Left forelimb (tissue), 1 donor: ENCODE measurements at regions not wholly inside any gene's neighbourhood (a gene's known extent, or its start where the extent isn't known, plus 50 kb on each side); places are given as distances from the start of the nearest gene placed in this dataset.

ENCODE experiments used
- DNase-seq: peaks from one replicate; pipeline ENCODE4 v3.0.0-alpha.2; 2018; ENCODE audit warnings: low spot score

DNA sequence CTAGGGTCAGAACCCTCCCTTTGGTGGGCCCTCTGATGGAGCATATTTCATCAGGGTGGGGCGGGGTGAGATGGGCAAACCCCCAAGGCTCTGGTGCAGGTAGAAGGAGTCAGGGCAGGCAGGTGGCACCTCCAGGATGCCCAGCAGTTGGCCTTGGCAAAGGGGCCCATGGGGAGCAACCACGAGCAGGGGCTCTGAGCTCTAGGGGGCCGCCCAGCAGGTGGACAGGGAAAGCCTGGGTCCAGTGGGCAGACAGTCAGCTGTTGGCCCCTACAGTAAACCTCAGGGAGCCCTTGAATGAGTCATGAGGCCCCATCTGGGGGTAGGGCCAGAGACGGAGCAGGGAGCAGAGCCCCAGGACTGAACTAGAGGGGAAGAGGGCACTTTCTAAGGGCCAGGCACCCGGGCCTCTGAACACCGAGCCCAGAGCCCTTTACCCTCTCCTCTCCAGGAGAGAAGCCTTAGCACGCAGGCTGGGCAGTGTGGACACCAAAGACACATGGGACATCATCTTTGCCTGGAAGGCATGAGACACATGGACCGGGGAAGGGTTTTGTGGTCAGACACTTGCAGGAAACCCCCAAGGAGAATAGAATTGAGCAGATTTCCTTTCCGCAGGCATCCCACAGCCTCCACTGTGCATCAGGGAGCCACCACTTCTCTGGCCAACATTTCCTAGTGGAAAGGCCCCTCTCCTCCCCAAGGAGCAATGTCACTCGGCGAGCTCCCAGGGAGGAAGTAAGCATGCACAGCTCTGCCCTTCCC is 257.3 kb downstream of the GLI2 start:
- peak; percentile 55 for DNase-seq

DNA sequence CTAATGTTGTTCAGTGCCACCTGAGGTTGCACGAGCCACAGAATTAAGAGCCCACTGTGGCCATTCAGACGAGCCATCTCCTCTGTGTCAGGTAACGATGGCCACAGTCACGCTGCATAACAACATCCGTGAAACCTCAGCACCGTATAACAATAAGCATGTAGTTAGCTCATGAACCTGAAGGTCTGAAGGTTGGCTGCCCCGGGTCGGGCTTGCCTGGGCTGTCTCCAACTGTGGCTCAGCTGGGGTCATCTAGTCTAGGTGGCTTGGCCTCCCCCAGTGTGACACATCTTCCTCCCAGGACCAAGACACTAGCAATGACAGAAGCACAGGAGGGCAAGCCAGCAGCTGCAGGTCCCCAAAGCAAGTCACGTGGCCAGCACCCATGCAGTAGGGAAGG is 258.0 kb downstream of the GLI2 start:
- peak; percentile 46 for DNase-seq

DNA sequence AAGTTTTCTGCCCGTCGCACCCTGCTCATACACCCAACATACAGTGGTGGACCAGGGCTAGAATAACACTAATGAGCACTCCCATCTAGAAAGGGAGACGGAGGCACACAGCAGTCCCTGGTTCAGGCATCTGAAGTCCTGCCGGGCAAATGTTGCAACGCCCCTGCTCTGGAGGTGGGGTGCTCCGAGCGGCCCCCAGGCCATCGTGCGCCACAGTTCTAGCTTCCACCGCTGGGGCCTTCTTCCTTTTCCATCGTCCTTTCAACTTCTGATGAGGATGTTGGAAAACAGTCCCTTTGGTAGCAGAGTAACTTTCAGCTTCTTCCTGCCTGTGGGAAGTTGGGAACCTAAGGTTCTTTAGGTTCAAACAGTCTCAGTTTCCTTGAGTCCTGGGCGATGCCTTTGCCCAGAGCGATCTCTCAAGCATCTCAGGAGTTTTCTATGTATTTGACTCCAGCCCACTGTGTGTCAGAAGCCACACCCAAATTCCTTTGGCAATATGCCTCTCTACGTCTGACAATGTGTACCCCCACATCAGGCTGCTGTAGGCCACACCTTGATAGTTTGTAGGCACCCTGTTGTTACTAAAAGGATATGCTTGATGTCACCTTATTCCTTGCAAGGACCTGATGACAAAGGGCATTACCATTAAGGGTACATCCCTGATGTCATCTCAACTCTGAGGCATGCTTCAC is 258.8 kb downstream of the GLI2 start:
- peak; percentile 33 for DNase-seq

DNA sequence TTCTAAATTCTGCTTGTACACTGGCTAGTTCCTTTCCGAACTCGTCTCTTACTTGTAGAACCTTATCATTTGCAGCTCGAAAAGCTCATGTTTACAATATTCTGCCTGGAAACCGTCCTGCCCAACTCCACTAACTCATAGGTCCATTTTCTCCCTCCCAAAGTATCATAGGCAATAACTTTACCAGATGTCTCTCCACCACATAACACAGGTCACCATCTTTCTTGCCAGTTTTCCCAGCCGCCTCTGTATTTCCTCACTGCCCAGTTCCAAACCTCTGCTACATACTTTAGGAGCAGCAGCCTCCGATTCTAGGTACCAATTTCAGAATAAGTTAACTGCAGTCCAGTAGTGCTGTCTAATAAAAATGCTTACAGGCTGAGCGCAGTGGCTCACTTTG is 259.5 kb downstream of the GLI2 start:
- peak; percentile 59 for DNase-seq

DNA sequence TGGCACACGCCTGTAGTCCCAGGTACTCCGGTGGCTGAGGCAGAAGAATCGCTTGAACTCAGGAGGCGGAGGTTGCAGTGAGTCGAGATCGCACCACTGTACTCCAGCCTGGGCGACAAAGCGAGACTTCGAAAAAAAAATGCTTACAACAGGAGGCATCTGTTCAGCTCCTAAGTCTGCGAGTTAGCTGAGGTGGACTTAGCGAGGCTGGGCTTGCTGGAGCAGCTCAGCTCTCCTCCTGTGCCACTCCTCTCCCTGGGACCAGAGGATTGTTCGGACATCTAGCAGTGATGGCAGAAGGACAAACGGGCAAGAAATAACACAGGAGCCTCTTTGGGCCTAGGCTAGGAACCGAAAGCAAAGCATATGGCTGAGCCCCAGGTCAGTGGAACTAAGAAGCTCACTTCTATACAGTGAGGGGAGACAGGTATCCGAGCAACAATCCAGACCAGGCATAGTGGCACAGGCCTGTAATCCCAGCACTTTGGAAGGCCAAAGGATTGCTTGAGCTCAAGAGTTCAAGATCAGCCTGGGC is 260.1 kb downstream of the GLI2 start:
- DNase-seq: no peak

DNA sequence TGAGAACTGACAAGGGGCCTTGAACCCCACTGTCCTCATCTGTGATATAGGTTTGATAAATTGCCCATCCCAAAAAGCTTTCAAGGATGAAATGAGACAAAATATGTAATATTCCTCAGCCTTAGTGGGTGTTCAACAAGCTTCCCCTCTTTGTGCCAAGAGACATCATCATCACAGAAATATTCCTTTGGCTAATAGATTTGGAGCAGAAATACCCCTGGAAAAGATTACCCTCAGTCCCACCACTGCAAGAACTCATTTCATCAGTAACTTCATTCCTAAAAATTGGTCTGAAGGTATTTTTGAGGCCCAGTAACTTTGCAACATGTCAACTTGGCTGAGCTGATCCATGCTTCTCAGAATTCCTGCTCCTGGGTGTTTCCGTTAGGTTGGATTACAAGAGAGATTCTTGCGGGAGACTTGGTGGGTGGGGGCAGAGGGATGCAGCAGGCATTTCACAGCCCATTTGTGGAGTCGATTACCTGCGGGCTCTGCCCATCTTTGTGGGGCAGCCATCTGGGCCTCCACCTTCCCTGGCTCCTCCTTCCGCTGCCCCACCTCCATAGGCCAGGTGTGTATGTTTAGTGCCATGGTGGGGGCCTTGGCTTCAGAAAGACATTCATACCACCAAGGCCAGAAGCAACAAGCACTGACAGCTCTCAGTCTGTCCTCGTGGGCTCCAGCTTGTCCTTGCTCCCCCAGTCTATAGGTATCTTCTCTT is 263.9 kb downstream of the GLI2 start:
- DNase-seq: peak; percentile 59

DNA sequence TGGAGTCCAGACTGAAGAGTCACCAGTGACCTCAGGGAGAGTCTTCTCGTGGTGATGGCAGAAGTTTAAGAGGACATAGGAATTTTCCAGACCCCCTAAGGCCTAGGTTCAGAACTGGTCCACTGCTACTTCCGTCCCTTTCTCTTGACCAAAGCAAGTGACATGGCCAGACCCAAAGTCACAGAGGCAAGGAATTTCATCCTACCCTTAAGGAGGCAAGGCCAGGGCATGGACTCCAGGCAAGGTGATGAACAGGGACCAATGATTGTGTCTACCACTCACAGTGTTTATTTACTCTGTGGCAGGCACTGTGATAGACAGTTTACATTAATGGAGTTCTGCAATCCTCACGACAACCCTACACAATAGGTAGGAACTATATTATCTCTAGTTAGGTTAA is 265.1 kb downstream of the GLI2 start:
- no peak for DNase-seq

DNA sequence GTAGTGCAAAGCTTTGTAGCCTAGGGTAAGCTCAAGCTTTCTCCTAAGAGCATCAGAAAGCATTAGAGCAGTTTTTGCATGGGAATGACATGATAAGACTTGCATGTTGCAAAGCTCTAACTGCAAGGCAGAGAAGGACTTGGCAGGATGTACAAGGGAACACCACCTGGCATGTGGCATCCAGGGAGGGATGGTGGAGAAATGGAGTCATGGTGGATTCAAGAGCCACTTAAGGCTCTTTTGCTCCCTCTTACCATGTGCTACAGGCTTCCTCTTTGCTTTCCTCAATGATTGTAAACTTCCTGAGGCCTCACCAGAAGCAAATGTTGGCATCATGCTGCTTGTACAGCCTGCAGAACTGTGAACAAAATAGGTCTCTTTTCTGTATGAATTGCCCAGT is 266.0 kb downstream of the GLI2 start:
- no peak for DNase-seq

DNA sequence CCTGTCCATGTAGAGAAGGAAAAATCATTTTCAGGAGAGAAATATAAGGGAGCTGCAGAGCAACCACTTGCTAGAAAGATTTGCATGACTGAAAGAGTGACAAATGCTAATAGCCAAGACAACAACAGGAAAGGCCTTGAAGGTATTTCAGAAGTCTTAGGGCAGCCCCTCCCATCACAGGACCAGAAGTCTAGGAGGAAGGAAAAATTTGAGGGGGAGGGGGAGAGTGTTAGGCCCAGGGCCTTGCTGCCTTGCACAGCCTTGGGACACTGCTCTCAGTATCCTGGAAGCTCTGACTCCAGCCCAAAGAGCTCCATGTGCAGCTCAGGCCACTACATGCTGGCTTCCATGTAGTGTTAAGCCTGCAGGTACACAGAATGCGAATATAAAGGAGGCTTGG is 266.9 kb downstream of the GLI2 start:
- DNase-seq: no peak

DNA sequence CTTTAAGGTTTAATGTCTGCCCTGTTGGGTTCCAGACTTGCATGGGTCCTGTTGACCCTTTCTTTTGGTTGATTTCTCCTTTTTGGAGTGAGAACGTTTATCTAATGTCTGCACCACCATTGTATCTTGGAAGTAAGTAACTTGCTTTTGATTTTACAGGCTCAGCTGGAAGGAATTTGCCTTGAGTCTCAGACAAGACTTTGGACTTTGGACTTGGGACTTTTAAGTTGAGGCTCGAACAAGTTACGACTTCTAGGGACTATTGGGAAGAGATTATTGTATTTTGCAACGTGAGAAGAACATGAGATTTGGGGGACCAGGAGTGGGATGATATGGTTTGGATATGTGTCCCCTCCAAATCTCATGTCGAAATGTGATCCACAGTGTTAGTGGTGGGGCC is 267.7 kb downstream of the GLI2 start:
- no peak for DNase-seq

DNA sequence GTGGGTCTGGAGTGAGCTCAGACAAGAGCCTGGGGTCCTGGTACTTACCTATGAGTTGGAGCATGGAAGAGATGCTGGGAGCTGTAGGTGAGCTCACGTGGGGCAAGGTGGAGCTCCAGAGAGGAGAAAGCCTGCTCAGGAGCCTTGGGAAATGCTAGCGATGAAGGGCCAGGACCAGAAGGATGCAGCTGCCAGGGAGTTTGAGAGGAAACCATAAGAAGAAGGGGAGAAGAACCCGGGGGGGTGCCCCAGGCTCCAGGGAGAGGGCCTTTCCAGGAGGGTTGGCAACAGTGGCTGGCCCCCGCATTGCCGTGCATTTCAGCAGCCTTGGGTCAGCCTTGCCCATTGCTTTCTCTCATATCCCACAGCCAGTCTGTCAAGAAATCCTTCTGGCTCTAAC is 268.7 kb downstream of the GLI2 start:
- peak; percentile 59 for DNase-seq

DNA sequence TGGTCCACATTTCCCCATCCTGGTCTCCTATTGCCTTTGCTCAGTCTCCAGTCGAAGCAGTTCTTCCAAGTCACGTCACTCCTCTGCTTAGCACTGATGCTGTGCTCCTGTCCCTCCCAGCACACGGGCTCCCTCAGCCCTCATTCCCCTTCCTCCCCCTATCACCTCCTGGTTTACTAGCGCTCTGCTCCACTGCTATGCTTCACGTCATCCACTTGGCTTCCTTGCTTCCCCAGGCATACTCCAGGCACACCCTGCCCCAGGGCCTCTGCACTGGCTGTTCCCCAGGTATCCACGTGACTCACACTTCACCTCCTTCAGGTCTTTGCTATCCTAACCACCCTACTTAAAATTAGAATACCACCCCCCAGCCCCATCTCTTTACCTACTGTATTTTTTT is 269.3 kb downstream of the GLI2 start:
- peak; percentile 75 for DNase-seq

DNA sequence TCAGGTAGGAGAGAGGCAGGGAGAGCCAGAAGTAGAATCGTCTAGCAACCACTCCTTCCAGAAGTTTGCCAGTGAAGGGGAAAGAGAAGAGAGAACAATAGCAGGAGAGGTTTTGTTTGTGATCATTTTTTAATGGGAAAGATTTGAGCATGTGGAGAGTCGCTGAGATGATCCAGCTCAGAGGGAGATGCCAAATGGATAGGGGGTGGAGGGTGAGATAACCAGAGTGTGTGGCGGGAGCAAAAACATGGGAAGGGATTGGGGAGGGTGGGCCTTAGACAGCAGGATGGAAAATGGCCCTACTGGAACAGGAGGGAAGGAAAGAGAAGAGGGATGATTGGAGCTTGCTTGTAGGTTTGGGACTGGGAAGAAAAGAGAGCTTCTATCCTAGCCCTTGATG is 269.8 kb downstream of the GLI2 start:
- peak; percentile 63 for DNase-seq

DNA sequence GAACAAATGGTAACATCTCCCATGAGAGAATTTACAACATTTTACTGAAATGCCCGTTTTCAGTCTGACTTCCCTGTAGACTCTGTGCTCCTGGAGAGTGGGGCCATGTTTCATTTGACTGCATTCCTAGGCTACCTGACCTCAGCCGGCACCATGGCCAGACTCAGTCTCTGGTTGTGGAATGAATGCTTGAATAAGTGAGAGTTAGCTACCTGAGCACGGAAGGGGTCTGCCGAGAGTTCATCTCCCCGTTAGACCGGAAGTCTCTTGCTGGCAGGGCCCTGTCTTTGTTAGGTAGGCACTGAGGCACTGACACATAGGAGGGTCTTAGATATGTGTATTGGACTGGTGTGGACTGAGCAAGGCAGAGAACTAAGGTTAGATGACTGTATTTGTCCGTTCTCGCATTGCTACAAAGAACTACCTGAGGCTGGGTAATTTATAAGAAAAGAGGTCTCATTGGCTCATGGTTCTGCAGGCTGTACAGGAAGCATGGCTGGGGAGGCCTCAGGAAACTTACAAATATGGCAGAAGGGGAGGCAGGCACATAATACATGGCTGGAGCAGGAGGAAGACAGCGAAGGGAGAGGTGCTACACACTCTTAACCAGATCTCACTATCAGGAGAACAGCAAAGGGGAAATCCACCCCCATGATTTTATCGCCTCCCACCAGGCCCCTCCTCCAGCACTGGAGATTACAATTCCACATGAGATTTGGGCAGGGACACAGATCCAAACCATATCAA is 271.2 kb downstream of the GLI2 start:
- no peak for DNase-seq

DNA sequence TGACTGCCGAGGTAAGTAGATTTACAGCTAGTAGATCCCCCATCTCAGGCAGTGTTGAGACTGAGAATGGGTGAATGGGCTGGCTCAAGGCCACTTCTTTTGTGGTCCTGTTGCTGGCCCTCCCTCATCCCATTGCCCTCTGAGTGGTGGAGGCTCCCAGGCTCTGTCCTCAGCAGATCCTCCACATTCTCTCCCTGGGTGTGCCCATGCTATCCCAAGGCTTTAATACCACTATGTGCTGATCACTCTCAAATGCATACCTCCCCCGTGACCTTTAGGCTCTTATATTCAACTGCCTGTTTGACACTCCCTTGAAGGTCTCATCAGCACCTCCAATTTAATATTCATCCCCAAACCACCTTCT is 271.8 kb downstream of the GLI2 start:
- no peak for DNase-seq

DNA sequence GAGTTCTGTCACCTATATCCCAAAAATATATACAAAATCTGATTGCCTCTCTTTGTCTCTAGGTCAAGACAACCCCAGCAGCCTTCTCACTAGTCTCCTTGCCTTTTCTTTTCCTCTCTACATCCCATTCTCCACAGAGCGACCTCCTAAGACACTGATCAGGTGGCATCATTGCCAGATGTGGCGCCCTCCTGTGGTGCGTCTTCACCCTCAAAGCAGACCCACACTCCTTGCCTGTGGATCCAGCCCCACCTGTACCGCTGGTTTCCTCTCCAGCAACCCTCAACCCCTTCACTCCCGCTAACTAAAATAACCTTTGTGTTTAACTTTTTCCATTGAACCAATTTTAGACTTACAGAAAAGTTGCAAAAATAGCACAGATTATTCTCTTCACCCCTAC is 273.3 kb downstream of the GLI2 start:
- DNase-seq: no peak

DNA sequence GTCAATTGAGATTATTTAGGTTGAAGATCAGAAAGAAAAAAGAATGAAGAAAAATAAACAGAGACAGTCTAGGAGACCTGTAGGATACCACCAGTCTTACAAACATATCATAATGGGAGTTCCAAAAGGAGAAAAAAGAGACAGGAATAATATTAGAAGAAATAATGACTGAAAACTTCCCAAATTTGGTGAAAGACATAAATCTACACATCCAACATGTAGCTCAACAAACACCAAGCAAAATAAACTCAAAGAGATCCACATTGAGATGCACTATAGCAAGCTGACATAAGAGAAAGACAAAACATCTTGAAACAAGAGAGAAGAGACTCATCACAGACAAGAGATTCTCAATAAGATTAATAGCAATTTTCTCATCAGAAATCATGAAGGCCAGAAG is 274.0 kb downstream of the TFCP2L1 start:
- DNase-seq: no peak

DNA sequence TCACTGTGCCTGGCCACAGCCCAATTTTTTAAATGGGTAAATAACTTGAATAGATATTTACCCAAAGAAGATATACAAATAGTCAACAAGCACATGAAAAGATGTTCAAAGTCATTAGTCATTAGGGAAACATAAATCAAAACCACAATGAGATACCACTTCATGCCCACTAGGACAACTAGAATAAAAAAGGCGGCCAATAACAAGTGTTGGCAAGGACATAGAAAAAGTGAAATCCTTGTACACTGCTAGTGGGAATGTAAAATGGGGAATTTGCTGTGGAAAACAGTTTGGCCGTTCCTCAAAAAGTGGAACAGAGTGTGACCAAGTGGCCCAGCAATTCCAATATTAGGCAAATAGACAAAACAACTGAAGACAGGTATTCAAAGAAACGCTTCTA is 270.1 kb downstream of the TFCP2L1 start:
- DNase-seq: no peak

DNA sequence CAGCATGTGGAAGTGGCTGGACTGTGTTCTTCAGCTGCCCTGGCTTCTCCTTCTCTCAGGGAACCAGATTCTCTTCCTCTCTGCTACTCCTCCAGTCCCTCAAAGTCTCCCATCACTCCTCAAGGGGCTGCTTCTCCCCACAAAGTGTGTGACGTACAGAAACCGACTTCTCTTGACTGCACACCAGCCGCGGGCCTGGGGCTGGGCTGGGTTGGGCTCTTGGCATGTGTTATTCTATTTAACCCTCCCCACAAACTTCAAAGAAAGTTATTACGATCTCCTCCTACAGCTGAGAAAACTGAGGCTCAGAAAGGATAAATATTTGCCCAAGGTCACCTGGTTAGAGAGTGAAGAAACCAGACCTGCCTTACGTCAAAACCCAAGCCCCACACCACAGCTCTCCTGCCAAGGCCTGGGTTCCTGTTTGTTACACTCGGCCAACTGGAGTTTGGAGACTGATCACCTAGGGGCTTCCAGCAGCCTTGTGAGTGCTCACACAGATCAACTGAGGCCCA is 269.0 kb downstream of the TFCP2L1 start:
- no peak for DNase-seq

DNA sequence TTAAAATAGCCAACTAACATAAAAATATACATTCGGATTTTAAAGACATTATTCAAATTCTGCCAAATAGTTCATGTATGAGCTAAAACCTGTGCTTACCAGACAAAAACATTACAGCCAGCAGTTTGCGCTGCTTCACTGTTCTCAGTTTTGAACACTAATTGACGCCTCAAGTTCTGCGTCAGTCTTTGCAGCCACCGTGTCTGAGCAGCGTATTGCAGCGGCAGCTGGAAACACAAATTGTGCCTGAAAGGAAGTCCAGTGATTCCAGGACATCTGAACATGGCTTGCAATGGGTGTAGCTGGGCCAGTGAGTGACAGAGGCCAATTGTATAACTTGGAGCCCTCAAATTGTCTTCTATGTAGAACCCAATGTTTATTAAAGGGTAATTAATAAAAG is 267.6 kb downstream of the TFCP2L1 start:
- DNase-seq: no peak

DNA sequence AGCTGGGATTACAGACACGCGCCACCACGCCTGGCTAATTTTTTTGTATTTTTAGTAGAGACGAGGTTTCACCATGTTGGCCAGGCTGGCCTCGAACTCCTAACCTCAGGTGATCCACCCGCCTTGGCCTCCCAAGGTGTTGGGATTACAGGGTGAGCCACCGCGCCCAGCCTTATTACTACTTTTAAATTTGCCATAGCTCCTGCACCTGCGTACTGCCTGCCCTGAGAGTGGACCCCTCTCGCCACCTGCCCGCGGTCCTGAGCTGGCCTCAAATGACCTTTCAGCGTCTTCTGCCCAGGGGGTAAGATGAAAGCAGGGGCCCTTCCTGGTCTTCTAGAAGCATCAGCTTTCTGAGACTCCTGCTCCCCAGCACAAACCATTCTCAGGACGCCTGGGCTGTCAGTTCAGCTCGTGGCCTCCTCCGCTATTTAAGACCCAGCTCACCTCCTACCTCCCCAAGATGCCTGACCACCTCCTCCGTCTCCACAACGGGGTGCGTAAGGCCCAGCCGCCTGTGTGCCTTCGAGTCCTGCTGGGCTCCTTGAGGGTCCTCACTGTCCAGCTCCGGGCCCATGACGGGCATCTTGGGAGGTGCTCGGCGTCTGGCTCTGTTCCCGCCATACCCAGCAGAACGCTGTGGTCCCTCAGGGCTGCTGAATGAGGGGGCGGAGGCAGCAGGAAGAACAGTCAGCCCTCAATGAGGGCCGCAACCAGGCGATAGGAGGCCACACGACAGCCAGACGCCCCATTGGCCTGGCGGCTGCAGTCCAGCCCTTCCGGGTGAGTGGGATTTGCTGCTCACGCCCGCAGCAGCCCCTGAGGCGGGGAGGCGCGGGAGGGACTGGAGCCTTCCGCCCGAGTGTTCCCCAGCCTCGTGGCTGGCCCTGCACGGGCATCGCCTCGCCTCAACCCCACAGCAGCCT is 266.6 kb downstream of the TFCP2L1 start:
- peak; percentile 69 for DNase-seq
